Lower lobe of right lung (tissue), 2 donors: ENCODE measurements at regions not wholly inside any gene's neighbourhood (a gene's known extent, or its start where the extent isn't known, plus 50 kb on each side); places are given as distances from the start of the nearest gene placed in this dataset.
"Not testable (repeated sequence)": the region's sequence is repeated elsewhere in the genome, so short reads cannot be mapped to it uniquely, and the experiment has no call there.

Experiments
- ATAC-seq, 2 donors: fragments of 200-7000 bp; cut with Tn5 transposase; one replicate each; pipeline ENCODE4 v1.9.1; 2020 to 2022; ENCODE audit warnings: mild to moderate bottlenecking in 2 of 2, moderate library complexity in 2 of 2
- DNase-seq: peaks from one replicate; pipeline ENCODE4 v3.0.0-alpha.2; 2020
- H3K27ac ChIP-seq: fragments of 200-600 bp; one replicate; pipeline ENCODE4 v1.8.0; 2022
- H3K27me3 ChIP-seq: fragments of 200-600 bp; one replicate; pipeline ENCODE4 v1.8.0; 2022; ENCODE audit warnings: low read depth
- H3K36me3 ChIP-seq: fragments of 200-600 bp; one replicate; pipeline ENCODE4 v1.8.0; 2022; ENCODE audit warnings: mild to moderate bottlenecking
- H3K4me1 ChIP-seq: fragments of 200-600 bp; one replicate; pipeline ENCODE4 v1.8.0; 2022
- H3K4me3 ChIP-seq: fragments of 200-600 bp; one replicate; pipeline ENCODE4 v1.8.0; 2022; ENCODE audit warnings: mild to moderate bottlenecking
- H3K9me3 ChIP-seq: fragments of 200-600 bp; one replicate; pipeline ENCODE4 v1.8.0; 2022
- intact Hi-C: fragments of 100-400 bp; cut with DNase I; formaldehyde crosslinking; loops from one replicate; pipeline ENCODE4 v1.11.0; 2022
- TF ChIP-seq, protein P1 (sequence below): fragments of 200-600 bp; IDR thresholded peaks from one replicate; pipeline ENCODE4 v1.8.0; 2022; ENCODE audit warnings: antibody characterized with exemption, mild to moderate bottlenecking
- donor health status: DM: no; HTN: yes; CAD: no; lungs with severe emphysema.

DNA sequence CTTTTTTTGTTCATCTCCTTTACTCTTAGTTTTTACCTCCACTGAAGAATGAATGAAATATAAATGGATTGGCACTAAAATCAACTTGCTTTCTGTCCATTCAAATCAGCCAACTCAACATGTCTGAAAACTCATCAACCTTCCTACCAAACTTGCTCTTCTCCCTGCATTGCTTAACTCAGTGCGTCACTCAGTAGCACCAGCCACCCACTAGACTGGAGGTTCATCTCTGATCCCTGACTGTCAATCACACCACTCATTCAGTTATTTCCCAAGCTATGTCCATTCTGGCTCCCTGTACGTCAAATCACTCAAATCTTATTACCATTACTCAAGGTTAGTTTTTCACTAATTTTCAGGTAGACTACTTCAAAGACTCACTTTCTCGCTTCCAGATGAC lies 75.2 kb upstream of the RBMS1 start:
- H3K4me1 ChIP-seq: peaks cover 7% of the 10 kb centered on the region
- no peaks in the 10 kb centered on the region for H3K9me3 ChIP-seq
- ATAC-seq (peak in 1 of 2 donors; percentile 49), DNase-seq (no peak)
- H3K27ac ChIP-seq: no peak overlapping the region
- TF ChIP-seq, protein P1, sequence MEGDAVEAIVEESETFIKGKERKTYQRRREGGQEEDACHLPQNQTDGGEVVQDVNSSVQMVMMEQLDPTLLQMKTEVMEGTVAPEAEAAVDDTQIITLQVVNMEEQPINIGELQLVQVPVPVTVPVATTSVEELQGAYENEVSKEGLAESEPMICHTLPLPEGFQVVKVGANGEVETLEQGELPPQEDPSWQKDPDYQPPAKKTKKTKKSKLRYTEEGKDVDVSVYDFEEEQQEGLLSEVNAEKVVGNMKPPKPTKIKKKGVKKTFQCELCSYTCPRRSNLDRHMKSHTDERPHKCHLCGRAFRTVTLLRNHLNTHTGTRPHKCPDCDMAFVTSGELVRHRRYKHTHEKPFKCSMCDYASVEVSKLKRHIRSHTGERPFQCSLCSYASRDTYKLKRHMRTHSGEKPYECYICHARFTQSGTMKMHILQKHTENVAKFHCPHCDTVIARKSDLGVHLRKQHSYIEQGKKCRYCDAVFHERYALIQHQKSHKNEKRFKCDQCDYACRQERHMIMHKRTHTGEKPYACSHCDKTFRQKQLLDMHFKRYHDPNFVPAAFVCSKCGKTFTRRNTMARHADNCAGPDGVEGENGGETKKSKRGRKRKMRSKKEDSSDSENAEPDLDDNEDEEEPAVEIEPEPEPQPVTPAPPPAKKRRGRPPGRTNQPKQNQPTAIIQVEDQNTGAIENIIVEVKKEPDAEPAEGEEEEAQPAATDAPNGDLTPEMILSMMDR: no peak
- no peak overlapping the region for H3K4me3 ChIP-seq
- no peaks in the 10 kb centered on the region for H3K27me3 ChIP-seq
- intact Hi-C loops: no loop called here
- H3K36me3 ChIP-seq: no peaks in the 10 kb centered on the region

DNA sequence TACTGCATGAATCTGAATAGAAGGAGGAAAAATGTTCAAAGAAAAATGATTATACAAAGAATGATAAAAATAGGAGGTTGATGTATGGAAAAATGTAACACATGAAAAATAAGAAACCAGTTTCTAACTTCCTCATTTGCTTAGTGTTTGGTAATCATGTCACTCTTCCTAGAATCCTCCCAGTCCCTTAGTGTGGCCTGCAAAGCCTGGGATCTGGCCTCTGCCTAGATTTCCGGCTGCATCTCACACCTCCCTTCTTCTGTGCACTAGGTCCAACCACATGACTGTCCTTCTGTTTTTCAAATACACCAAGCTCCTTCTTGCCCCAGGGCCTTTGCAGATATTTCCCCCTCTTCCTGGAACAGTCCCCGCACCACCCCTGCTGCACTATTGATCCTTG lies 76.8 kb upstream of the RBMS1 start:
- H3K27ac ChIP-seq: no peak overlapping the region
- TF ChIP-seq, protein P1: no peak
- intact Hi-C loops: no loop called here
- no peak overlapping the region for H3K4me3 ChIP-seq
- H3K9me3 ChIP-seq: no peaks in the 10 kb centered on the region
- H3K27me3 ChIP-seq: no peaks in the 10 kb centered on the region
- DNase-seq: no peak
- H3K4me1 ChIP-seq: peaks cover 7% of the 10 kb centered on the region
- H3K36me3 ChIP-seq: no peaks in the 10 kb centered on the region
- peak; percentile 61 to 71 for ATAC-seq

DNA sequence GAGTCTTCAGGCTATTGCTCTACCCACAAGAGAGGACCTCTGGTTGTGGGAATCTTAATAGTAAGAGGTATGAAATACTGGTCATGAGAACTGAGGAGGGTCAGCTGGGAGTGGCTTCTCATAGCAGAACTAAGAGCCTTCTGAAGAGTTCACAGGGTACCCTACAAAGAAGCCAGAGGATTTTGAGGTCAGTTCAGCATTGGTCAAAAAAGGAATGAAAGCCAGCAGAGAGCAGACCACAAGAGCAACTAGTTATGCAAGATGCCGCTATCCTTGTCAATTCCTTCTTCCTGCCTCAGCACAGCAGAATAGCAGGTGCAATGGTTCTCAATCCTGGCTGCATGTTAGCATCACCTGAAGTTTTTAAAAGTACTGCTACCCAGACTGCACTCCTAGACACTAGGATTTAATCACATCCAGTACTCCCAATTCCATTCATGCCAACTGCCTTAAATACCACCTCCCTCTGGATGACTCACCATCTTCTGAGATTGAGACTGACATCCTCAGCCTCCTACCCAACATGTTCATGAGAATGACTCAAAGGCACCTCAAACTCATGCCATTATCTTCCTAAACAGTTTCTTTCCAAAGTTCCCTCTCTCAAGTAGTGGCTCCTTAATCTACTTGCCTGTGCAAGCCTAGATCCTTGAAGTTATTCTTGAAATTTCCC lies 81.0 kb upstream of the RBMS1 start:
- ATAC-seq (peak; percentile 21 to 29), DNase-seq (no peak)
- intact Hi-C loops: no loop called here
- Histone ChIP-seq H3K4me3 (no peak overlapping the region), H3K27ac (no peak overlapping the region), H3K9me3 (no peaks in the 10 kb centered on the region), H3K36me3 (no peaks in the 10 kb centered on the region), H3K4me1 (peaks cover 15% of the 10 kb centered on the region), H3K27me3 (no peaks in the 10 kb centered on the region)
- TF ChIP-seq, protein P1: no peak

DNA sequence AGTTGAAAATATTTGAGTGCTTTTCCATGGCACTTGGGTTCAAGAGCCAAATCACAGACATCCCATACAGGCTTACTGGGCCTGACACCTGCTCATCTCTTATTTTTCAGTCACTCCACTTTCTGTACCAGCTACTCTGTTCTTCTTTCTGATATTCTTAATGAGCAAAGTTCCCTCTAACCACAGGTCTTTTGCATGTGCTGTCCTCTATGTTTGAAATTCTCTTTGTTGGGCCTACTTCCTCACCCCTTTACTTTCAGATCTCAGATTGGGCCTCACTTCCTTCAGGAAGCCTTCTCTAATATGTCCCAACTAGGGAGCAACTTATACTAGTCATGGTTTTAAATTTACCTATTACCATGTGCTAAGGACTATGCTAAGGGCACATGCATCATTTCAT lies 81.8 kb upstream of the RBMS1 start:
- DNase-seq (no peak), ATAC-seq (no peak)
- peaks cover 15% of the 10 kb centered on the region for H3K4me1 ChIP-seq
- H3K36me3 ChIP-seq: no peaks in the 10 kb centered on the region
- TF ChIP-seq, protein P1: no peak
- no peaks in the 10 kb centered on the region for H3K27me3 ChIP-seq
- H3K27ac ChIP-seq: peak overlapping the region; percentile 21
- H3K9me3 ChIP-seq: no peaks in the 10 kb centered on the region
- intact Hi-C loops: no loop called here
- H3K4me3 ChIP-seq: no peak overlapping the region

DNA sequence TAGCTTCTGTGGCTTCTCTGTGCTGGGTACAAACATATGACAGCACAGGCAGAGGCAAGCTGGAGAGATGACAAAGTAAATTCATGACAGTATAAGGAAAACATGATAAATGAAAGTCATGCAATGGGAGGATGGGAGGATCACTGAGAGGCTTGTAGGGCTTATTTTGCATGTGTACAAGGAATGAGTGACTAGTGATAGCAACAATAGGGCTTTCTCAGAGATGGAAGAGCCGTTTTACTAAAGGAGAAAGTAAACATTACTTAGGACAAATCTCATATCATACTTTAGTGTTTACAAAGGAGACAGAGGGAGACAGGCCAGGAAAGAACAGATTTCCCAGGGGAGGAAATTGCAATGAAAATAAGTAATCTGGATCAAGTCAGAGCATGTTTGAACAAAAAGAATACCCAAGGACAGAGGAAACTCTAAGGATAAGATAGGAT lies 82.5 kb upstream of the RBMS1 start:
- ATAC-seq (no peak), DNase-seq (no peak)
- Histone ChIP-seq H3K4me1 (peaks cover 15% of the 10 kb centered on the region), H3K36me3 (no peaks in the 10 kb centered on the region), H3K9me3 (no peaks in the 10 kb centered on the region), H3K27ac (peak overlapping the region; percentile 21), H3K4me3 (no peak overlapping the region), H3K27me3 (no peaks in the 10 kb centered on the region)
- TF ChIP-seq, protein P1: no peak
- intact Hi-C loops: no loop called here

DNA sequence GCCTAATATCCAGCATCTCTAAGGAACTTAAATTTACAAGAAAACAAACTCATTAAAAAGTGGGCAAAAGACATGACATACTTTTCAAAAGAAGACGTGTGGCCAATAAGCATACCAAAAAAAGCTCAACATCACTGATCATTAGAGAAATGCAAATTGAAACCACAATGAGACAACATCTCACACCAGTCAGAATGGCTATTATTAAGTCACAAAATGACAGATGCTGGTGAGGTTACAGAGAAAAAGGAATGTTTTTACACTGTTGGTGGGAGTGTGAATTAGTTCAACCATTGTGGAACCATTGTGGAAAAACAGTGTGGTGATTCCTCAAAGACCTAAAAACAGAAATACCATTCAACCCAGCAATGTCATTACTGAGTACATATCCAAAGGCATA lies 83.5 kb upstream of the RBMS1 start:
- H3K27ac ChIP-seq, ATAC-seq, DNase-seq, H3K36me3 ChIP-seq, H3K27me3 ChIP-seq, H3K4me3 ChIP-seq, H3K9me3 ChIP-seq, intact Hi-C loops: not testable (repeated sequence)
- peaks cover 15% of the 10 kb centered on the region for H3K4me1 ChIP-seq
